Stimulated activated CD4-positive, alpha-beta T cell treated with anti-CD3 and anti-CD28 coated beads, Interleukin-4, amount 100 ng/mL, for 24 hours (primary cell): ENCODE measurements at regions not wholly inside any gene's neighbourhood (a gene's known extent, or its start where the extent isn't known, plus 50 kb on each side); places are given as distances from the start of the nearest gene placed in this dataset.
"Not testable (repeated sequence)": the region's sequence is repeated elsewhere in the genome, so short reads cannot be mapped to it uniquely, and the experiment has no call there.

Experiments
- DNase-seq: peaks from one replicate; pipeline ENCODE4 v3.0.0-alpha.2; 2020

DNA sequence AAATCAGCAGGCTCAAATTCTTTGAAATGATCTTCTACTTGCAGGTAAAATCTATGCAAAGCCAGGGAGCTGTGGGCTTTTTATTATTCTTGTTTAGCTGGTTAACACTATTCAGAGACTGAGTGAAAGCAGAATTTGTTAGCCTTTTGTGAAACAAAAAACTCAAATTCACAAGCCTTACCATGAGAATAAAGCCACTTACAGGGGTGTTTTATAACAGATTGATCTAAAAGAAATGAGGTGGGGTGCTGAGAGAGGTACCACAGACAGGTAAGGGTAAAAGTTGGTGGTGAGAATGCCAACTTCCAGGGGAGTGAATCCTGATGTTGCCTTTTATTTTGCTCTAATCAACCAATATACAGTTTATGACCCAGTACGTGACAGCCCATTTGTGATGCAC is 1585.6 kb downstream of the EFNA5 start:
- no peak for DNase-seq

DNA sequence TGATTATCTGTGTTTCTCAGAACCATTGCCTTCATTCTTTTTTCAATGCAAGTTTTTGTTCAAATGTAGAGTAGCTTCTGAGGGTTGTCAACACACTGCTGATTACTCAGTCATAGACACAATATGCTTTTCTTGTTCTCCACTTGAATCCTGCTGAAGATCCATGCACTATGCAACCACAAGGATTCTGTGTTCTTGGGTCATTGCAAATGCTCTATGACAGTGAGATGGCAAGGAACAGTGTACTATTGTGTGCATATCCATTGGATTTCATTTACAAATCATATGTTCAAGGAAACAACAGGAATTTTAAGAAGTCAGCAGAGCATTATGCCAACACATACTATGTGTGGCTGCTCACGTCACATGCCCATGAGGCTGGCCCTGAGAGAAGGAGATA is 1590.2 kb downstream of the EFNA5 start:
- DNase-seq = no peak

DNA sequence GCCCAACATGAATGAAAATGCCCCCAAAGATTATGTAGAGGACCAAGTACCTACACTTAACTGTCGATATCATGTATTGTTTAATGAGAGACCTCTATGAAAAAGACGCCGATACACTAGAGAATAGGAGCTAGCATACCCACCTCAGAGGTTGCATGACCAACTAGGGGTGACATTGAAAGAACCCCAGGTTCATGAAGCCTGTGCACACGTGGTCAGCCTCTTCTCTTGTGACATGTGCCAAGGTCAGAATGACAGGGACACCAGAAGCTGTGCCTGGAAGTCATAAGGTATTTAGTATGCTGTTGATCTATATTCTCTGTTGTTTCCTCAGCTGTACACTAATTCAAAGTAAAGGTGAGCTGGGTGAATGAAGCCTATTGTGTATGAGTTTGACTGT is 1594.1 kb downstream of the EFNA5 start:
- DNase-seq = no peak

DNA sequence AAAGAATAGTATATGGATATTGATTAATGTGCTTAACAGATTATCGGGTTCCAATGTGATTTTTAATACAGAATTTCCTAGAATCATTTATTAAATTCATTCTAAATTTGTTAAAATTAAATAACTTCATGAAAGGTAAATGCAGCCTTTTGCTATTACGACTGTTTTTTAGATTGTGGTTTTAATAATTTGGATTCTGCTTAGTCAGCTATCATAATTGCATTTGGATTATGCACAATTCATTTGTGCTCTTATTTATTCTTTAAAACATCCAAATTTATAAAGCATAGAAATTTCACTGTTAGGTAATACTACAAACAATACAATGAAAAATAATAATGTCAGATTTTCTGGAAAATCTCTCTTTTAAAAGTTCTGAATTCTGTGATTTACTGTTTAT is 1598.5 kb downstream of the EFNA5 start:
- DNase-seq = no peak

DNA sequence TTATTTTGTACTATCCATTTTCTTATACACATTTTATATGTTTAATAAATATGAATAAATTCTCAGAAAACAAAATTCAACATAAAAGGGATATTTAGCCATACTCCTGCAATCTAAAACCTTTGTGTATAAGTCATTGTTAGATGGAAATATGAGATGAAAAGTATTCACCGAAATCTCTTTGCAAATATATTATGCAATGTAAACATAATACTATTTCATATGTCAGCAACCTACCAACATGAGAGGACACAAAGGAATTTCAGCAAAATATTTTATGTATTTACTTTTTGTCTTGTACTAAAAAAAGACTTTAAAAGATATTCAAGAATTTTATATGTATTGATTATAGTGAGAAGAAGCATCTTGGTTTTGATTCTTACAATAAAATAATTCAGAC is 1623.4 kb downstream of the EFNA5 start:
- DNase-seq = no peak

DNA sequence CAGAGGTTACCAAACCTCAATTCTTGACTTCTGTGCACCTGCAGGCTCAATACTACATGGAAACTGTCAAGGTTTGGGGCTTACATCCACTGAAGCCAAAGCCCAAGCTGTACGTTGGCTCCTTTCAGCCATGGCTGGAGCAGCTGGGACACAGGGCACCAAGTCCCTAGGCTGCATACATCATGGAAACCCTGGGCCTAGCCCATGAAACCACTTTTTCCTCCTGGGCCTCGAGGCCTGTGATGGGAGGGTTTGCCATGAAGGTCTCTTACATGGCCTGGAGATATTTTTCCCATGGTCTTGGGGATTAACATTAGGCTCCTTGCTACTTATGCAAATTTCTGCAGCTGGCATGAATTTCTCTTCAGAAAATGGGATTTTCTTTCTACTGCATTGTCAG is 1638.7 kb downstream of the EFNA5 start:
- not testable (repeated sequence) for DNase-seq

DNA sequence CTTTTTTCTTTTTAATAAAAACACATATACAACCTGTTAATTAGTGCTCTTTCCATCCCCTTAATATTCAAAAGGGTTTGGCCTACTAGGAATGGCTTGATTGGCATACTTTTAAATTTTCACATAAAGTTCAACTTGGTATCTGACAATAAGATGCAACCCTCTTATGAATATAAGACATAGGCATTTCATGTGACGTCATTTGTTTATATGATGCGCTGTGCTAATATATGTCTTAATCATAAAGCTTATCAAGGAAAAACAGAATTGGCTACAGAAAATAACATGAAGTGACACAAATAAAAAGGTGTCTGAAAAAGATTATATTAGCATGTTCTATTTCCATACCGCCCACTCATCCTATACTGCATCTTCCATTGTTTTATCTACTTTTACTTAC is 1642.4 kb downstream of the EFNA5 start:
- DNase-seq = no peak

DNA sequence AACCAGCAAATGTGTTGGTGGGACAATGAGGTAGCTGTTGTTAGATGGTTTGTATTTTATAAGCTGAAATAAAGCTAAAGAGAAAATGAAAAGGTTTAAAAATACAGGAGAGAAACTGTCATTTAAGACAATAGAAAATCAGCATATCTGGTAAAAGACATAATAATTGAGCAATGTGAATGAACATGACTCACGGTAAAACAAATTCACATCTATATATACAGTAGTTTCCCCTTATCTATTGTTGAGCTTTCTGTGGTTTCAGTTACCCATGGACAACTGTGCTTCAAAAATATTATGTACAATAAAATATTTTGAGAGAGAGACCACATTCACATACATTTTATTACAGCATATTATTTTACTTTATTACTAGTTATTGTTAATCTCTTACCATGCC is 1649.8 kb downstream of the EFNA5 start:
- no peak for DNase-seq

DNA sequence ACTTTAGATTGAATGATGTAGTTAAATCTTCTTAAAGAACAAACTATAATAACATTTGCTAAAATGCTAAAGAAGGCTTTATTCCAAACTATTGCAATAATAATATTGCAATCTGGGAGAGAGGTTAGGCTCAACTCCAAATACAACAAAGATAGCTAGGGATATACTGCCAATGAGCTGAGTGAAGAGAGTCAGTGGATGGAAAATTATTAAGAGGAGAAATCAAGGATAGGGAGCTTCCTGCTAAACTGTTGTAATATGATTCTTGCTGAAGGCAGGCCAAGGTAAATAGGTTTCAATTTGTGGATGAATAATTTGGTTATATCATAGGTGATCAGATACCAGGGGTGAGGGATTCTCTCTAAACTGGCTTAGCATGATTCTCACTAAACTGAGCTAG is 1651.5 kb downstream of the EFNA5 start:
- no peak for DNase-seq

DNA sequence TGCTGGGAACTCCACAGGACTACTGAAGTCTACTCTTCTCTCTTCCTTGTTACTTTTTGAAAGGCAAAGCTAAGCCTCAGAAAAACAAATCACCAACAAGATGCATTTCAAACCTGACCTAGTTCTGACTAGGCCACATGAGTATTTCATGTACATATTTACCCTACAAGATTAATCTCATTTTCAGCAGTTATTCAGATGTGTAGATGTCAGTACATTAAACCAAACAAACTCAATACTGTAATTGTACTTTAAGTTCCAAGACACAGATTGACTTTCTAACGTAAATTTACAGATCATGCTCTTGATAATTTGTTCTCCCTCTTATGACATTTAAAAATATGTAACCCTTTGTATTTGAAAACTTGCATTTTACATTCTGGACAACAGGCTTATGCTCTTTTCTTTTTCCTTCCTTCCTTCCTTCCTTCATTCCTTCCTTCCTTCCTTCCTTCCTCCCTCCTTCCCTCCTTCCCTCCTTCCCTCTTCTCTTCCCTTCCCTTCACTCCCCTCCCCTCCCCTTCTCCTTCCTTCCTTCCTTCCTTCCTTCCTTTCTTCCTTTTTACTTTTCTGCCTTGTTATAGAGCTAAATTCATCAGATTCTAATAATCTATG is 1653.4 kb downstream of the EFNA5 start:
- DNase-seq = no peak

DNA sequence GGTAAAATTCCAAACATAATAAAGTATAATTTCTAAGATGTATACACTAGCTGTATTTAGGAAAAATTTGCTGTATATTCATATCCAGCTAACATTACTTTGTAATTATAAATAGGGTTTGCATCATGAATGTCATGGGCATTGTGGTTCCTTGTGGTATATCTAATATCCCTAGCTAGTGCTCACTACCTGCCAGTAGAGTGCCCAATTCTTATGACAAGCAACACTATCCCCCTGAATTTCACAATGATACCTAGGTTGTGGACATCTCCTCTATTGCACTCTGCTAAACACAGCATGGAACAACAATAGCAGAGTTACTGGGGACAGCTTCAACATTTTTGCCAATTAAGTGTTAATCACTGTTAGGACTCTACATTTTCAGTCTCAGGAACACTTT is 1656.5 kb downstream of the EFNA5 start:
- DNase-seq = no peak

DNA sequence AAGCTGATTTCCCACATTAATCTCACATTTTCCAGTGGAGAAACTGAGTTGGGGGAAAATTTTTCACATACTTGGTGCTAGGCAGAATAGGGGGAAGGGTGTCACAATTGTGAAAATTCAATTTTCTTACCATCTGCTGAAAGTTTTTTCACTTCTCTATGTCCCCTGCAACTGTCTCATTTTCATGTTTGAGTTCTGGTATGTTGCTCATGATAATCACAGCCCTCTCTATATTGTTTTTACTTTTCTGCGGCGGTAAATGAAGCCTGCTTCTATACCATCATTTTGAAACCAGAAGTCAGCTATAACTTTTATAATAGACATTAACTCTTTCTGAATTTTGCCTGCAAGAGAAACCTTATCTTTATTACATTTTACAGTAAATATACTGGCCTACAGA is 1664.5 kb downstream of the EFNA5 start:
- no peak for DNase-seq

DNA sequence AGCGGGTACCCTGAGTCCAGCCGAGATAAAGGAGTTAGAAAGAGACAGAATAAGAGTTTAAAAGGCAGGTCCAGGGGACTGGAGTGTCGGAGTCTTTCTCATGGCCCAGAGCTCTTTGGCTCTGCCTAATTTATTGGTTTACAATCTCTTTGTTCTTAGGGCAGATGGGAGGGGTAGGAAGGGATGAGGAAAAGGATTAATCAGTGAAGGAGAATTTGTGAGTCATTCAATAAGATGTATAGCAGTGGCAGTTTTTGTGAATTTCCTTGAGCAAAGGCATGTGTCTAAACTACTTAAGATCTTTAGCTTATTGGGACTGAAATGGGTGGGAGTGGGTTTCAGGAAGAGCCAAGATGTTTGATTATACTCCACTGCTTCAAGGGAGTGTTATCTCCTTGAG is 1671.7 kb downstream of the EFNA5 start:
- not testable (repeated sequence) for DNase-seq

DNA sequence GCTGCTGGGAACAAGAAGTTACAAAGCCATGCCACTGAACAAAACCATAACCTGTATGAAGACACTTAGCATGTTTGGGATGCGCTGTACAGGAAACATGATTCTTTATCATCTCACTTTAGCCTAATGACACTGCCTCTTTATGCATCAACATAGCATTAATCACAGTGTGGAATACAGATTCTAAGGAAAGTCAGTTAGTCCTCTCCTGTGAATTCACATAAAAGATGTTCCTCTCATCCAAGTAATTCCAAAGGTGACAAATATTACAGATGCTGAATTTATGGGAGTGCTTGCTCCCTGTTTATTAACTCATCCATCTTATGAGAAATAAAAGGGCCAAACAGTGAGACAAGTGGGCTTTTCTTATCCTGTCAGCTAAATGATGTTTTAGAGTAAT is 1677.7 kb downstream of the EFNA5 start:
- DNase-seq = no peak

DNA sequence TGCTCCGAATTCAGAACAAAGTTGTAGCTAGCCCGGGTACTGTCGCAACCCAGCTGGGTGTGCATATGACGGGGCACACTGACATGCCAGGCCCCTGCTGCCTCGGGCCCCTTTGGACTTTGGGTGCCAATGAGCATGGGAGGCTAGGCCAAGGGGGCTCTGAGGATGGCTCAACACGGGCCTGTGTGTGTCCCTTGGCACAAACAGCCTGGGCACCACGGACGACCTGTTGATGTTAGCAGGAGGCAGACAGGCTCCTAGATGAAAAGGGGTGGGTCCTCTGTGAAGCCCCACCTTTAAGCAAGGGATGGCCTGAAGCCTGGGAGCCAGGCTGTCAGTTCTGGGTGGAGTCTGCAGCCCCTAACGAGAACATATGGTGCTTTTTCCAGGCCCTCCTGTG is 1688.2 kb downstream of the EFNA5 start:
- DNase-seq = no peak

DNA sequence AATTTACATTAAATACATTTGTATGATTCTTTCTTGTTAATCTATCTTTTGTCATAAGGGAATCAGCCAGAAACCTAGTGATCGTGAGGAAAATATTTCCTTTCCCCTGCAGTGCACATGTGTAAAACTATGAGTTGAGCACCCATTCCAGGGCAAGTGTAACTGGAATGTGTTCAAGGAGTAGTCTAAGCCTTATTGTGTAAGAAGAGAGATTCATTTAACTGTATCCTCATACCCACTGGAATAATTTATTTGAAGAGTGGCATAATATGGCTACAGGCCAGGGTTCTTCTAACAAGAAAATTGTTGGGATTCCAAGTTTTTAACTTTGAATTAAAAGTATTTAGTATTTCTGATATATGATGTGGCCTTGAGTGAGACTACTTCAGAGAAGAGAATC is 1692.7 kb downstream of the EFNA5 start:
- DNase-seq = no peak

DNA sequence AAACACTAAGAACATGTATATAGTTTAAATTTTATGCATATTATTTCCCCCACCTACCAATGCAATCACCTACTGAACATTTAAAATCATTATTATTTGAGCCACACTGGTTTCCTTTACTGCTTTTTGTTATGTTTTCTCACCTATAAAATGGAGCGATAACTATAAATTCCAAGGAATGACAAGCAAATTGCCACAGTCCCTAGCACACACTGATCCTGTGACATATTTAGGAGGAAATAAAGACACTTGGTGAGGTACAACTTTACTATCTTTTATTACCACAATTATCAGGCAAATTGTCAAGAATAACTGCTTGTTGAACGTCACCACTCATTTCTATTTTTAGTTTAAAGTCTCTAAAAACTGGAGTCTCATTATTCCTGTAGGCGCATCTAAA is 1693.6 kb downstream of the EFNA5 start:
- no peak for DNase-seq

DNA sequence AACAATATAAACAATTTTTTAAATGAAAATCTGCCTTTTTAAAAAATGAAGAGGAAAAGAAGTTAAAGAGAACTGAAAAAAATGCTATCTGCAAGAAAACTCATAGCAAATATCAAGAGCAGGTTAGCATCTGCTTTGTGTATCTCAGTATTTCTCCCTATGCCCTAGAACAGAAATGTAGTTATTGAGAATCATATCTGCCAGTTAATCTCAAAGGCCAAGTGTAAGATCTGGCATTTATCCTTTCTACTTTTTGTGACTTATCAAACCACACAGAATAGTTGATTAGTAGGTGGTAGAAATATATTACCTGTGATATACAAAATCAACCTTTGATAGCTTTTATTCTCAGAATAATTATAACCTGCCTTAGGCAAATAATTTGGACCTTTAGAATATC is 1699.8 kb downstream of the EFNA5 start:
- DNase-seq = no peak

DNA sequence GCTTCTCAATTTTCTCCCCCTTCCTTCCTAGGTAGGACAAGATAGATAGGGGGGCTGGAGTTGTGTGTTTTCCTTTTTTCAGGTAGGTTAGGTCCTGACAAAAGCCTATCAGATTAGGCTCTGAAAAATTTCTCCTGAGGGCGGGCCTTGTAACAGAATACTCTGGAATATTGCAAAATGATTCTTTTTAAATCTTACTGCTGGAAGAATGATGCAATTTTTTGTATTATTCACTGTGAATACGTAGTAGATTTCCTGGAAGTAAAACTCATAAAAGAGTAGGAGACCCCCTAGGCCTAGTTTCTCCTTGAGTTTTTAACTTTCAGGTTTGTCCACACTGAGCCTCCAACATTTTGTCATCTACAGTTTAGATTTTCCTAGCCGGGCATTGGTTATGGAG is 1701.8 kb downstream of the EFNA5 start:
- no peak for DNase-seq

DNA sequence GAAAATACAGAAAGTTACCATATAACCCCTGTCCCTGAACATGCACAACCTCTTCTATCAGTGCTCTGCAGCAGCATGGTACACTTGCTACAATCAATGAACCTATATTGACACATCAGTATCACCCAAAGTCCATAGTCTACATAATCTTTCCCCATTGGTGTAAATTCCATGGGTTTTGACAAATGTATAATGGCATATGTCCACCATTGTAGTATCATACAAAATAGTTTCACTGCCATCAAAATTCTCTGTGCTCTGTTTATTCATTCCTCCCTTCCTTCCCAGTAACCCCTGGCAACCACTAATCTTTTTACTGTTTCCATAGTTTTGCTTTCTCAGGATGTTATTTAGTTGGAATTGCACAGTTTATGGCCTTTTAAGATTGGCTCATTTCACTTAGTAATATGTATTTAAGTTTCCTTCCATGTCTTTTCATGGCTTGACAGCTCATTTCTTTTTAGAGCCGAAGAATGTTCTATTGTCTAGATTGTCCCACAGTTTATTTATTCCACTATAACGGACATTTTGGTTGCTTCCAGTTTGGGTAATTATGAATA is 1707.0 kb downstream of the EFNA5 start:
- DNase-seq = no peak

DNA sequence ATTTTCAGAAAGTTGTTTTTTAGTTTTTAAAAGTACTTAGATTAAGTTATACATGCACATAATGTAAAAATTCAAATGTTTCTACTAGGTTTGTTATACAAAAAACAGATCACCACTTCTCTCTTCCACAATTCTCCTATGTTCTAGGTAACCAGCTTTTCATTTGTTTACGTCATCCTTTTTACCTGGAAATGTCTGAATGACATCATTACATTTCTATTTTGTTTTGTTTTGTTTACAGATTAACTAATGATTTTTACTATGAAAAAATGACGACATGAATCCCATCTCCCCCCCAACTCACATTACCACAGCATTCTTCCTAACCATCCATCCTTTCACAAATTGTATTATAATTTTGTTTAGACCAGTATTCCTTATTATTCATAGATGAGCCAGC is 1709.2 kb downstream of the EFNA5 start:
- no peak for DNase-seq

DNA sequence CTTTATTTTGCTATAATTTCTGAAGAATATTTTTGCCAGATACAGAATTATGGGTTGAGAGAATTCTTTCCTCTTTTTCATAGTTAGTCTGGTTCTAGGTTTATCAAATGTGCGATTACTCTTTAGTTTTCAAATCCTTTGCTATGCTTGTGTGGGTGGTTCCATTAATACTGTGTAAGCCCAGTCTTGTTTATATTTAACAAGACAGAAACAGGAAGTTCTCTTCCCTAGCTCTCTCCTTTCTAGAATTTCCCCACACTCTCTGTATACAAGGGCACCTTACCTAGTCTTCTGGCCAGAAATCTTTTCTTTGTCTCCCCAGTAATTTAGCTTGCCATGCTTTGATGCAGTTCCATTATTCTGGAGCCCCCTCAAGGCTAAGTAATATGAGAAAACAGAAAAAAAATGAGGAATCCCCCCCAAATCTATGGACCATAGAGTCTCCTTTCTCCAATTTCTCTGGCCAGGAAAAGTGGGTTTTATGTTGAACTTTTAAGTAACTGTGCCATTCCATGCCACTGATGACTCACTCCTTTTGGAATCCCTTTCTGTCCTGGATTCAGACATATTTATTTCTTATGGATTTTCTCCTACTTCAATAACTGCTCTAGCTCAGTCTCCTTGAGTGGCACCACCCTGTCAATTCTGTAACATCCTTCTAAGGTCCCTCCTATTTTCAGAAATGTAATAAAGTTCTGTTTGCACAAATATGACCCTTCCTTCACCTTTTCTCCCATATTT is 1714.1 kb downstream of the EFNA5 start:
- no peak for DNase-seq

DNA sequence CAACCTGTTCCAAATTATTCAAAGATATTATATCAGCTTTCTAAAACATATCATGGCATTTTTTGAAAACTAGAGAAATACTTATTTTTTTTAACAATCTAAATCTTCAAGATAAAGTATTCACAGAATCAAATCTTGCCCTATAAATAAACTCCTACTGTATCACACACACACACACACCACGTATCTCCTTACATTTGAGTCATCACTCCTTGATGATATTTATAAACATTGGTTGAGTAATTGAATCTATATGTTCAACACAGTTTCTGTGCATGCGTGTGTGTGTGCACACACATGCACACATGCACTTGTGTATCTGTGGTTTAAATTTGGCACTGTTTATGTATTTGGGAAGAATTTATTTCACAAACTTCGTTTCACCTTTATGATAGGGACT is 1716.4 kb downstream of the EFNA5 start:
- DNase-seq = no peak

DNA sequence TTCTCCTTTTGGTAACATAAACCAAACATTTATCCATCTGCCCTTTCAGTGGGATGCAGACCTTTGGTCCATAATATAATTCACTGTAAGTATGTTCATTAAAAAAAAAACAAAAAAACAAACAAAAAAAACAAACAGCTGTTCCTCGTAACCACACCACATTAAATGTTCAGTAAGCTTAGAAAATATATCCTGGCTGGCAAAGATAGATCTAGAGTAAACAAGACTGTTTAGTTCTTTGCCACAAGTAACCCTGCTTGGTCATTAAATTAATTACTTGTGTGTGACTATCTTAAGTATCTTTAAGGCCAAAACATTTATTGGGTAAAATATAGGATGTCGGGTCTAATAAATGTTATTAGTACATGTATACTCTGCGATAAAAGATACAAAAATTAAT is 1717.1 kb downstream of the EFNA5 start:
- no peak for DNase-seq

DNA sequence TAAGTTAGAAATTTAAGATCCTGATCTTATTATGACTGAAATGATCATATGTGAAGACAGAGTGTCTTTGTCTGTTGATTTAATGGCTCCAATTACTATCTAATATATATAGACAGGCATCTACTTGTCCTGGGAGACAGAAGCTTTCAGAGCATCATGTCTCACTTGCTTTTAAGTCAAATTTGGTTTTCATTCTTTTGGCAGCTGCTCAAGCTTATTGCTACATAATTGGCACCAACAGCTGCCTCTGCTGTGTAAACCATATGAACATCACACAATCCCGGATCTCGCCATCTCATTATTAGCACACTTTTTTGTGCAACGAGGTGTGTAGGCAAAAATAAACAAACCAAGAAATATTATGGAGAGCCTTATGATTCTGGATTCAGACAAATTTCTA is 1717.9 kb downstream of the EFNA5 start:
- DNase-seq = no peak
